CD4-positive, alpha-beta T cell treated with Interleukin-15 for 4 hours (primary cell): ENCODE measurements at regions not wholly inside any gene's neighbourhood (a gene's known extent, or its start where the extent isn't known, plus 50 kb on each side); places are given as distances from the start of the nearest gene placed in this dataset.
A peak's percentile ranks its signal among the peaks of the same experiment; 100 is the strongest.
"Not testable (repeated sequence)": the region's sequence is repeated elsewhere in the genome, so short reads cannot be mapped to it uniquely, and the experiment has no call there.

Experiments used
- DNase-seq: peaks from one replicate; pipeline ENCODE4 v3.0.0-alpha.2; 2020; ENCODE audit warnings: low spot score

GRCh38 chr9:78172610-78173009 lies 63.3 kb upstream of the CEP78 start:
- DNase-seq, result not testable (repeated sequence)

GRCh38 chr9:78171651-78172050 lies 64.2 kb upstream of the CEP78 start:
- no peak for DNase-seq

- no peak for DNase-seq
Observed at GRCh38 chr9:78169125-78169524, 66.8 kb upstream of the CEP78 start.

GRCh38 chr9:78167356-78167755 lies 68.5 kb upstream of the CEP78 start:
- no peak for DNase-seq

DNA sequence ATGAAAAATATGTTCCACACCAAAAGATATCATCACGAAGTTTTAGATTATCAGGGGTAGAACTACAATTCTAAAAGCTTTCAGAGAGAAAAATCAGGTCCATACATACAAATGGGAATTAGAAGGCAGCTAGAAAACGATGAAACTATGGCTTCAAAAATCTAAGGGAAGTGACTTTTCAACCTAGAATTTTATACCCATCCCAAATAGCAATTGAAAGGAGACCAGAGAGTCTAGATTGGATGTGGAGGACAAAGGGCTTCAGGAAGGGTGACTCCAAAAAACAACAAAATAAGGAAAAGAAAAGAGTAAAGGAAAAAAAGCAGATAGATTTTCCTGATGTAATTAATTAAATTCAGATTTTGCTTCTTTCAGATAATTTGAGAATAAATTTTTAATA lies 72.0 kb upstream of the CEP78 start:
- no peak for DNase-seq

- DNase-seq, result no peak
Observed at GRCh38 chr9:78158286-78158685, 77.6 kb upstream of the CEP78 start.

- no peak for DNase-seq
Observed at GRCh38 chr9:78150983-78151356, 84.9 kb upstream of the CEP78 start.

- no peak for DNase-seq
Observed at GRCh38 chr9:78150312-78150982, 85.4 kb upstream of the CEP78 start.

GRCh38 chr9:78149702-78150291 lies 86.1 kb upstream of the CEP78 start:
- DNase-seq, result no peak

DNA sequence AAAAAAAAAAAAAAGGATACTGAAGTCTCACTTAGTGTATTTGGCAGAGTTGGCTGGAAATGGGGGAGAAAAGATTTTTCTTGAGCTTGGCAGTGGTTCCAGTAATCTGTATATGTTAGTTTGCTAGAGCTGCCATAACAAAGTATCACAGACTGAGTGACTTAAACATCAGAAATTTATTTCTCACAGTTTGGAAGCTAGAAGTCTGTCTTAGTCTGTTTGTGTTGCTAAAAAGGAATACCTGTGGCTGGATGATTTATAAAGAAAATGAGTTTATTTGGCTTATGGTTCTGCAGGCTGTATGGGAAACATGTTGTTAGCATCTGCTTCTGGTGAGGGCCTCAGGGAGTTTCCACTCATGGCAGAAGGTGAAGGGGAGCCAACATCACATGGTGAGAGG lies 89.6 kb upstream of the CEP78 start:
- DNase-seq, result no peak

DNA sequence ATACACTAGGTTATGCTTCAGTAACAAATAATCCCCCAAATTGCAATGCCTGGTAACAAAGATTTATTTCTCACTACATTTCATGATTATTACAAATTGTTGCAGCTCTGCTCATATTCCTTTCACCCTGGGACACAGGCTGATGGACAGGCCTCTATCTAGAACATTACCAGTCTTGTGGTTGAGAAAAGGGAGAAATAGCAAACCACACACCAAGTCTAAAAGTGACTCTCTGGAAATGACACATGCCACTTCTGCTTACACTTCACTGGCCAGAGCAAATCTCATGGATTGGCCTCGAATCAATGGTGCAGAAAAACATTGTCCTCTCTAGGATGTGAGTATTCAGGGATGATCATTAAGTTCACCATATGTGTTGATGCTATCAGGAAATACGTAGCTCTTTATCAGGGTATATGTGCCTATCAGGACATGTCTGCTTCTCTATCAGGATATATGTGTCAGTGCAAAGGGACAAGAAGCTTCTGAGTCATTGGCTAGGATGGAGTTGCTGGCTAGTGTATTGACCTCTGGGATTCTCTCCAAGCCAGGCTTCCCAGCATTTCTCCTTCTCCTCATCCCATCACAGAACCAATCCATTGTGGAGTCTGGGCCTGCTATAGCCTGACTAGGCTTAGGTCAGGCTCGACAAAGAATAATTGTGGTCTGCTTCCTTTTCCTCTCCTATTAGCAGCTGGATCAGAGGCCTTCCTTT lies 91.1 kb upstream of the CEP78 start:
- no peak for DNase-seq

DNA sequence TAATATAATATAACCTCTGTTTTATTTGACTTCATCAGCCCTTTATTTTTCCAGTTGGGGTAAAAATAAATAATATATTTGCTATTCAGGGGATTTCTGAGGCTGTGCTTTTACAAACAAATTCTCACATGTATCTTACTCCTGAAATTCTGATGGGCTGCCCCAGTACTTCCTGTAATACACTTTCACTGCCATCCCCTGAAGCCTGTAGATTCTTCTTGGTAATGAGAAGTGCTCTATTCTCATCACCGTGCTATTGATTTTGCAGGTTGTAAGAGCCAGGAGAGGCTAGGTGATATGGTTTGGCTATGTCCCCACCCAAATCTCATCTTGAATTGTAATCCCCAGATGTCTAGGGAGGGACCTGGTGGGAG lies 91.9 kb upstream of the CEP78 start:
- DNase-seq, result no peak

- DNase-seq, result no peak
Observed at GRCh38 chr9:78143281-78144007, 92.4 kb upstream of the CEP78 start.

DNA sequence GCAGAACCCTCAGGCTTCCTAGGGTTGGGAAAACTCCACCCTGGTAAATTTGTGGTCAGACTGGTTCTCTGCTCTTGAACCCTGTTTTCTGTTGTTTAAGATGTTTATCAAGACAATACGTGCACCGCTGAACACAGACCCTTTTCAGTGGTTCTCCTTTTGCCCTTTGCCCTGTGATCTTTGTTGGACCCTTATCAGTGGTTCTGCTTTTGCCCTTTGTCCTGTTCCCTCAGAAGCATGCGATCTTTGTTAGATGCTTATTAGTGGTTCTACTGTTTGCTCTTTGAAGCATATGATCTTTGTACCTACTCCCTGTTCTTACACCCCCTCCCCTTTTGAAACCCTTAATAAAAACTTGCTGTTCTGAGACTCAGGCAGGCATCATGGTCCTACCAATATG lies 93.6 kb upstream of the CEP78 start:
- DNase-seq, result not testable (repeated sequence)

DNA sequence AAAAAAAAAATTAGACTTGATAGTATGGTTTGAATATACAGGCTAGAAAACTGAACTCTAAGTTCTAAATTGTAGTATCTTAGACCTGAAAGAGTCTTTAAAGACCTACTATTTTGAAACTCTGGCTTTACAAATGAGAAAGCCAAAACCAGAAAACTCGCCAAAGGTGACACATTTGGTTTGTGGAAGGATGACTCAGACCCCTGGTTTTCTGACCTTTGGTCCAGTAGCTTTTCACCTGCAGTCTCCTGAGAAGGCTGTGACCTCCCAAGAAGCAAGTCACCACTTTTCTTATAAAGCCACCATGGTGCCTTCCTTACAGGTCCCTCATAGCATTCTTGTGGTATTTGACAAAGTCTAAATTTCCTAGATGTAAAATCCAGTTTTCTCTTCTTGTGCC lies 102.1 kb upstream of the CEP78 start:
- no peak for DNase-seq

DNA sequence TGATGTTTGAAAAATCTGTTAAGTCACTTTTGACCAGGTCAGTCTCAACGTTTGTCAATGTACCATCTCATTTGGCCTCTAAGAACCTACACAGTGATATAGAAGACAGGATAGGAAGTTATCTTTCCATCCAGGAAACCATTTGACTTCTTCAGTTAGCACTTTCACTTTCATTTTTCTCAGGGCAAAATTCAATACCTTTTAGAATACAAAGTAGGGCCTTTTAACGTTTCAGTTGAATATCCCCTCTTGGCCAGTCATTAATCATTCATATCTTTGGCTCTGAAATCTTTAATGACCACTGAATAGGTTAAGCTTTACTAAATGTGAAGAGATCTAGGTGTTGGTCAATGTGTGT lies 101.1 kb upstream of the GNAQ start:
- DNase-seq, result peak; percentile 16

DNA sequence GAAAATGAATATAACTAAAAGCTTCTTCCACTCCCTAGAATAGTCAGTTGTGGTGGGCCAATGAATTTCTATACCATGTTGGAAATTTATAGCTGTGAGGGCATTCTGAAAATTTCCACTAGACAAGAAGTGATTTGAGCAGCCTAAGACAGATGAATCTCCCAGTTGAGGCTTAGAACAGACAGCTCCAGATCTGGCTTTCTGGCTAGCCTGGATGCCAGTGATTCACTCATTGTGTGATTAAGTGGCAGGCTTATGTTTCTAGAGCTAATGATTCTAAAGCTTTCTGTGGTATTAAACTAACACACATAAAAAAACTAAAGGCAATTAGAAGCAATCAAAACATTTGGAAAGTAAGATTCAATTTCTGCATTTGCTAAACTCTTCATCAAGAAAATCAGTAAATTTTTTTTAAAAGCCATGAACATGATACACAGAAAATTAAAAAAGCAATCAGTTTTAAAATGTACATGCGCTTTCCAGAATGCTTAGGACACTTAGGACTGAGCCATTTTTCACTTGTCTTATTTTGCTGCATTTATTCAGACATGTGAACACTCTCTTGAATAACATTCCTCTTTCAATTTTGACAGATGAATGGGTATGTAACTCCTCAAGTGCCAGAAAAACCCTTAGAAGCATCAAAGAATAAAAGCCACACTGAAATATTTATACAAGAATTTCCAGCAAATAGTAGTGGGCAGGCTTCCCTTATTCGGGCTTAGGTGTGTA lies 100.5 kb upstream of the GNAQ start:
- DNase-seq, result no peak

GRCh38 chr9:78130853-78131252 lies 99.2 kb upstream of the GNAQ start:
- DNase-seq, result no peak

DNA sequence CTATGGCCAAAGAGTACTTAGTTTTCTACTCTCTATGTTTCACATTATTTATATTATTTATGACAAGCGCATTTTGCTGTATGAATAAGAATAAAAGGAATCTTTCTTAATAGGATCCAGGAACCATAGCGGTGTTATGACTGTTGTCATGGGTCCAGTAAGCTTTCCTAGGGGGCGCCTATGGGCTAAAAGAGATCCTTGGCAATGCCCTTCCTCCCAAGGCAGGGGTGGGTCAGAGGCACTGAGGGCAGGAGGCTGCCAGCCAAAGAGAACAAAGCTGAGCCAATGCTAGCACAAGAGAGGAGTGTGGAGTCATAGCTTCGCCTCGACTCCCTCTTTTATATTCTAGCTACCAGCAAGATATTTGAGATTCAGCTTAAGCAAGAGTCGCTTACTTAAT lies 98.4 kb upstream of the GNAQ start:
- no peak for DNase-seq

GRCh38 chr9:78127279-78128225 lies 95.9 kb upstream of the GNAQ start:
- no peak for DNase-seq

DNA sequence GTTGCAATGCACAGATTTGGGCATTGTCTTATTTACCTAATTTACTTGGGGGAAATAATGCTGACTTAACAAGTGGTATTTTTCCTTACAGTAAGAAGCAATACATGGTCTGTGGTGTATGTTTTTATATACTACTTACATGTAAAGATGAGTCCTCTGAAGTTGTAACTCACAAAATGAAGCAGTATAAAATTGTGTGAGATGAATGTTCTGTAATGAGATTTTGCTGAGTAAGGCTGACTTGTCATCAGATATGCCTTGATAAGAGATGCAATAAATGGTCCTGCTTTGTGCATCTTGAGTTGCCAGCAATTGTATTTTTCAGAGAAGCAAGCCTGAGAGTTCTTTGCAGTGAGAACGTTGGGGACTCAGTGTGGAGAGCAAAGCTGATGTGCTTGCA lies 92.2 kb upstream of the GNAQ start:
- no peak for DNase-seq
